GM19023 (cell line): ENCODE measurements at regions not wholly inside any gene's neighbourhood (a gene's known extent, or its start where the extent isn't known, plus 50 kb on each side); places are given as distances from the start of the nearest gene placed in this dataset.
"Not testable (repeated sequence)": the region's sequence is repeated elsewhere in the genome, so short reads cannot be mapped to it uniquely, and the experiment has no call there.

Experiments used
- ATAC-seq: cut with Tn5 transposase; IDR thresholded peaks from one replicate; pipeline ENCODE4 v1.9.1; 2021; ENCODE audit warnings: mild to moderate bottlenecking, moderate library complexity; ENCODE audit not compliant: unreplicated experiment

GRCh38 chr16:79954921-79955705 is 354.6 kb upstream of the MAF start:
- no peak for ATAC-seq

- no peak for ATAC-seq
Measured at GRCh38 chr16:79950932-79951719, 350.6 kb upstream of the MAF start.

GRCh38 chr16:79949417-79949816 is 348.9 kb upstream of the MAF start:
- no peak for ATAC-seq

- no peak for ATAC-seq
Measured at GRCh38 chr16:79947771-79948170, 347.2 kb upstream of the MAF start.

- ATAC-seq, result no peak
Measured at GRCh38 chr16:79946252-79946651, 345.7 kb upstream of the MAF start.

- ATAC-seq, result no peak
Measured at GRCh38 chr16:79943736-79944135, 343.2 kb upstream of the MAF start.

- ATAC-seq, result no peak
Measured at GRCh38 chr16:79938575-79938974, 338.0 kb upstream of the MAF start.

- ATAC-seq, result not testable (repeated sequence)
Measured at GRCh38 chr16:79937671-79938070, 337.1 kb upstream of the MAF start.

GRCh38 chr16:79933603-79934002 is 333.1 kb upstream of the MAF start:
- ATAC-seq, result no peak

- no peak for ATAC-seq
Measured at GRCh38 chr16:79932572-79932971, 332.0 kb upstream of the MAF start.

GRCh38 chr16:79931721-79932120 is 331.2 kb upstream of the MAF start:
- ATAC-seq, result no peak

GRCh38 chr16:79929260-79929965 is 328.9 kb upstream of the MAF start:
- ATAC-seq, result no peak

GRCh38 chr16:79928142-79928873 is 327.8 kb upstream of the MAF start:
- ATAC-seq, result no peak

GRCh38 chr16:79926451-79927205 is 326.1 kb upstream of the MAF start:
- no peak for ATAC-seq

- no peak for ATAC-seq
Measured at GRCh38 chr16:79923431-79923830, 322.9 kb upstream of the MAF start.

GRCh38 chr16:79920685-79921084 is 320.1 kb upstream of the MAF start:
- ATAC-seq, result no peak

- ATAC-seq, result no peak
Measured at GRCh38 chr16:79918916-79919315, 318.4 kb upstream of the MAF start.

GRCh38 chr16:79915761-79916160 is 315.2 kb upstream of the MAF start:
- ATAC-seq, result no peak

- no peak for ATAC-seq
Measured at GRCh38 chr16:79914961-79915720, 314.6 kb upstream of the MAF start.
